Stimulated activated CD4-positive, alpha-beta T cell treated with anti-CD3 and anti-CD28 coated beads, Interleukin-15, amount 100 ng/mL, for 24 hours (primary cell): ENCODE measurements at regions not wholly inside any gene's neighbourhood (a gene's known extent, or its start where the extent isn't known, plus 50 kb on each side); places are given as distances from the start of the nearest gene placed in this dataset.
"Not testable (repeated sequence)": the region's sequence is repeated elsewhere in the genome, so short reads cannot be mapped to it uniquely, and the experiment has no call there.

ENCODE experiments used
- DNase-seq: peaks from one replicate; pipeline ENCODE4 v3.0.0-alpha.2; 2020

GRCh38 chr21:23660560-23660959, 1946.7 kb downstream of the MRPL39 start:
- no peak for DNase-seq

GRCh38 chr21:23644768-23645167, 1962.5 kb downstream of the MRPL39 start:
- DNase-seq, result no peak

GRCh38 chr21:23639721-23640120, 1967.6 kb downstream of the MRPL39 start:
- no peak for DNase-seq

GRCh38 chr21:23638131-23638695, 1969.1 kb downstream of the MRPL39 start:
- no peak for DNase-seq

- DNase-seq, result no peak
Measured at GRCh38 chr21:23633447-23633940, 1973.8 kb downstream of the MRPL39 start.

- DNase-seq, result no peak
Measured at GRCh38 chr21:23624281-23624680, 1983.0 kb downstream of the MRPL39 start.

- DNase-seq, result no peak
Measured at GRCh38 chr21:23613014-23613413, 1994.3 kb downstream of the MRPL39 start.

- DNase-seq, result no peak
Measured at GRCh38 chr21:23612210-23612609, 1995.1 kb downstream of the MRPL39 start.

GRCh38 chr21:23607782-23608431, 1999.4 kb downstream of the MRPL39 start:
- DNase-seq, result no peak

- no peak for DNase-seq
Measured at GRCh38 chr21:23601549-23601948, 2005.7 kb downstream of the MRPL39 start.

GRCh38 chr21:23593582-23593981, 2013.7 kb downstream of the MRPL39 start:
- DNase-seq, result no peak

GRCh38 chr21:23585419-23585818, 2021.9 kb downstream of the MRPL39 start:
- DNase-seq, result no peak

GRCh38 chr21:23579573-23579972, 2027.7 kb downstream of the MRPL39 start:
- DNase-seq, result no peak

- DNase-seq, result no peak
Measured at GRCh38 chr21:23578027-23578426, 2029.3 kb downstream of the MRPL39 start.

- no peak for DNase-seq
Measured at GRCh38 chr21:23574932-23575331, 2032.3 kb downstream of the MRPL39 start.

GRCh38 chr21:23548924-23549323, 2058.4 kb downstream of the MRPL39 start:
- not testable (repeated sequence) for DNase-seq

- no peak for DNase-seq
Measured at GRCh38 chr21:23543333-23543732, 2063.9 kb downstream of the MRPL39 start.

GRCh38 chr21:23542097-23542496, 2065.2 kb downstream of the MRPL39 start:
- no peak for DNase-seq

GRCh38 chr21:23541571-23541970, 2065.7 kb downstream of the MRPL39 start:
- DNase-seq, result no peak

GRCh38 chr21:23534850-23535249, 2072.4 kb downstream of the MRPL39 start:
- DNase-seq, result no peak

GRCh38 chr21:23531444-23531843, 2075.8 kb downstream of the MRPL39 start:
- DNase-seq, result no peak

- no peak for DNase-seq
Measured at GRCh38 chr21:23524685-23525084, 2082.6 kb downstream of the MRPL39 start.

GRCh38 chr21:23522751-23523150, 2084.5 kb downstream of the MRPL39 start:
- DNase-seq, result no peak

GRCh38 chr21:23507501-23507900, 2099.8 kb downstream of the MRPL39 start:
- DNase-seq, result no peak

GRCh38 chr21:23496729-23497128, 2110.6 kb downstream of the MRPL39 start:
- no peak for DNase-seq
